PC-9 (cell line): ENCODE measurements at regions not wholly inside any gene's neighbourhood (a gene's known extent, or its start where the extent isn't known, plus 50 kb on each side); places are given as distances from the start of the nearest gene placed in this dataset.

Source experiments
- BruUV-seq: library from RNA; stranded (reverse); fragments of 400-500 nt; replicated peaks from 2 replicates; lab custom pipeline; 2021; lab: Mats Ljungman, UMichigan
- CTCF ChIA-PET: fragments of 300-600 bp; sonication (Branson Sonifier 250); formaldehyde crosslinking; loops from one replicate; lab custom pipeline; 2022; ENCODE audit warnings: antibody characterized with exemption; lab: Charles Lee
- POLR2A ChIA-PET: fragments of 300-600 bp; sonication (Branson Sonifier 250); formaldehyde crosslinking; loops from one replicate; lab custom pipeline; 2022; ENCODE audit warnings: antibody characterized with exemption; ENCODE audit not compliant: unreplicated experiment; lab: Charles Lee
- DNase-seq, 2 experiments: peaks; one replicate each; pipeline versions ENCODE4 v3.0.0 to v3.0.0-alpha.2; 2015 to 2022; ENCODE audit warnings: mixed read lengths in 1 of 2
- H2AFZ ChIP-seq: fragments of 200-600 bp; sonication (generic); 2 replicates; pipeline ENCODE4 v1.8.1; 2017; ENCODE audit warnings: antibody characterized with exemption
- H3F3A ChIP-seq: fragments of 200-600 bp; sonication (generic); 2 replicates; pipeline ENCODE4 v1.8.1; 2017; ENCODE audit warnings: antibody characterized with exemption, mild to moderate bottlenecking, low read depth; ENCODE audit not compliant: insufficient read depth
- H3K27ac ChIP-seq: fragments of 200-600 bp; sonication (generic); 2 replicates; pipeline ENCODE4 v1.6.1; 2016; ENCODE audit warnings: mixed run types
- H3K27me3 ChIP-seq: fragments of 200-600 bp; sonication (generic); 2 replicates; pipeline ENCODE4 v1.6.1; 2016; ENCODE audit warnings: low read depth, mixed run types; ENCODE audit not compliant: insufficient read depth
- H3K36me3 ChIP-seq: fragments of 200-600 bp; sonication (generic); 2 replicates; pipeline ENCODE4 v1.6.1; 2016; ENCODE audit warnings: low read depth, mixed run types
- H3K4me1 ChIP-seq: fragments of 200-600 bp; sonication (generic); replicated peaks from 2 replicates; pipeline ENCODE4 v1.6.1; 2016; ENCODE audit warnings: mixed run types; ENCODE audit not compliant: insufficient read depth
- H3K4me2 ChIP-seq: fragments of 200-600 bp; sonication (generic); 2 replicates; pipeline ENCODE4 v1.6.1; 2017; ENCODE audit warnings: mixed run types
- H3K4me3 ChIP-seq: fragments of 200-600 bp; sonication (generic); 2 replicates; pipeline ENCODE4 v1.6.1; 2016; ENCODE audit warnings: mixed run types
- H3K79me2 ChIP-seq: fragments of 200-600 bp; sonication (generic); 2 replicates; pipeline ENCODE4 v1.6.1; 2017; ENCODE audit warnings: low read depth, mixed run types
- H3K9me2 ChIP-seq: fragments of 200-600 bp; sonication (generic); 2 replicates; pipeline ENCODE4 v1.8.1; 2017; ENCODE audit warnings: mild to moderate bottlenecking; ENCODE audit not compliant: insufficient read depth
- H3K9me3 ChIP-seq: fragments of 200-600 bp; sonication (generic); 2 replicates; pipeline ENCODE4 v1.8.1; 2016; ENCODE audit warnings: low read depth; ENCODE audit not compliant: insufficient read depth
- H4K20me1 ChIP-seq: fragments of 200-600 bp; sonication (generic); 2 replicates; pipeline ENCODE4 v1.8.1; 2017; ENCODE audit not compliant: insufficient read depth
- EZH2 ChIP-seq: fragments of 200-600 bp; sonication (generic); IDR thresholded peaks from 2 replicates; pipeline ENCODE4 v1.8.0; 2017; ENCODE audit warnings: antibody characterized with exemption, low read depth
- intact Hi-C: fragments of 100-400 bp; cut with micrococcal nuclease; formaldehyde crosslinking; loops from one replicate; pipeline ENCODE4 v1.10.0; 2022; ENCODE audit not compliant: unreplicated experiment
- TF ChIP-seq, protein P1 (sequence below): fragments of 200-600 bp; sonication (generic); conservative IDR thresholded peaks from 2 replicates; pipeline ENCODE4 v1.6.1; 2017; ENCODE audit warnings: mixed run types, antibody characterized with exemption, mild to moderate bottlenecking, moderate library complexity

DNA sequence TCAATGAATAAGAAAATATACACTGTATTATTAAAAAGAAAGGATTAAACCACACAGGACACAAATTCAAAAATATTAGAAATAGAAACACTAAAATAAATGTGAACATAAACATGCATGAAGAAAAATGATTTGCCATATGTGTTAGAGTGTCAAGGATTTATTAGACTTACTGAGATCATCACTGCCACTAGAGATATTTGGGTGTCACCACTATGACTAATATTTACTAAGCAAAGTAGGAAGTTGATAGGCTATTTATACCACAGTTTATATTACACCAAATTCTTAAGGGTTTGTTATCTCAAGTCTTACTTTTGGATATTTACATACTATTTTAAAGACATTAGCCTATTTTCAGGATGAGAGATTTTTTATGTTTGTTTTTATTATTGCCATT is 575.0 kb upstream of the SGO1 start:
- Histone ChIP-seq H3K4me2 (no peak overlapping the region), H3K79me2 (no peaks in the 10 kb centered on the region), H3K4me3 (no peak overlapping the region), H3K9me3 (no peaks in the 10 kb centered on the region), H3K4me1 (no peaks in the 10 kb centered on the region), H4K20me1 (no peaks in the 10 kb centered on the region), H3K27me3 (no peaks in the 10 kb centered on the region), H3K36me3 (no peaks in the 10 kb centered on the region), H3K9me2 (no peaks in the 10 kb centered on the region), H3F3A (no peaks in the 10 kb centered on the region), H2AFZ (no peak overlapping the region), H3K27ac (no peak overlapping the region)
- no peak for TF ChIP-seq EZH2
- TF ChIP-seq, protein P1, sequence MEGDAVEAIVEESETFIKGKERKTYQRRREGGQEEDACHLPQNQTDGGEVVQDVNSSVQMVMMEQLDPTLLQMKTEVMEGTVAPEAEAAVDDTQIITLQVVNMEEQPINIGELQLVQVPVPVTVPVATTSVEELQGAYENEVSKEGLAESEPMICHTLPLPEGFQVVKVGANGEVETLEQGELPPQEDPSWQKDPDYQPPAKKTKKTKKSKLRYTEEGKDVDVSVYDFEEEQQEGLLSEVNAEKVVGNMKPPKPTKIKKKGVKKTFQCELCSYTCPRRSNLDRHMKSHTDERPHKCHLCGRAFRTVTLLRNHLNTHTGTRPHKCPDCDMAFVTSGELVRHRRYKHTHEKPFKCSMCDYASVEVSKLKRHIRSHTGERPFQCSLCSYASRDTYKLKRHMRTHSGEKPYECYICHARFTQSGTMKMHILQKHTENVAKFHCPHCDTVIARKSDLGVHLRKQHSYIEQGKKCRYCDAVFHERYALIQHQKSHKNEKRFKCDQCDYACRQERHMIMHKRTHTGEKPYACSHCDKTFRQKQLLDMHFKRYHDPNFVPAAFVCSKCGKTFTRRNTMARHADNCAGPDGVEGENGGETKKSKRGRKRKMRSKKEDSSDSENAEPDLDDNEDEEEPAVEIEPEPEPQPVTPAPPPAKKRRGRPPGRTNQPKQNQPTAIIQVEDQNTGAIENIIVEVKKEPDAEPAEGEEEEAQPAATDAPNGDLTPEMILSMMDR = no peak
- ChIA-PET CTCF (no interaction called here), POLR2A (no interaction called here)
- intact Hi-C loops = no loop called here
- DNase-seq = no peak
- BruUV-seq = no TSS peak

- no peaks in the 10 kb centered on the region for H3K9me3 ChIP-seq
- H3K79me2 ChIP-seq = no peaks in the 10 kb centered on the region
- intact Hi-C loops = no loop called here
- H4K20me1 ChIP-seq = no peaks in the 10 kb centered on the region
- H3K4me2 ChIP-seq = no peak overlapping the region
- ChIA-PET POLR2A (no interaction called here), CTCF (no interaction called here)
- no peaks in the 10 kb centered on the region for H3K36me3 ChIP-seq
- H2AFZ ChIP-seq = no peak overlapping the region
- H3K9me2 ChIP-seq = no peaks in the 10 kb centered on the region
- H3K27ac ChIP-seq = no peak overlapping the region
- BruUV-seq = no TSS peak
- no peak for DNase-seq
- TF ChIP-seq, protein P1 = no peak
- TF ChIP-seq EZH2 = no peak
- H3K4me1 ChIP-seq = no peaks in the 10 kb centered on the region
- no peak overlapping the region for H3K4me3 ChIP-seq
- no peaks in the 10 kb centered on the region for H3F3A ChIP-seq
- no peaks in the 10 kb centered on the region for H3K27me3 ChIP-seq
Measured at GRCh38 chr3:20752416-20752815, 566.4 kb upstream of the SGO1 start.

DNA sequence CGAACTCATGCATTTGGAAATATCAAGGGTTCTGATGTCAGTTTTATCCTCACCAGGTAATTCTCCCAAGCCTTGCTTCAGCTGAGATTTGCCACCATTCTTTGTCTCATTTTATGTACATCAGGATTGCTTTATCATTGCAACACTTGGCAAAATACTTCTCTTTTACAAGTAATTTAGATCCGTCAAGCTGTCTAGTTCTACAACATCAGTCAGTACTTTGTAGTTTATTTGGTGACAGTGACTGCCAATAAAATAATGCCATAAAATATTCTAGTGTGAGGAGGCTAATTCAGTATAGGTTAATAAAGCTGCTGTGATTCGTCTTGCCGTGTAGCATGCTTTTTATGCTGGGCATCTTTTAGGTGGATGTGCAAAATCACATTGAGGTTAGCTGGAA is 565.3 kb upstream of the SGO1 start:
- intact Hi-C loops = no loop called here
- Histone ChIP-seq H3K4me1 (no peaks in the 10 kb centered on the region), H3K4me3 (no peak overlapping the region), H3K9me3 (no peaks in the 10 kb centered on the region), H3K27ac (no peak overlapping the region), H3K27me3 (no peaks in the 10 kb centered on the region), H3K9me2 (no peaks in the 10 kb centered on the region), H3K36me3 (no peaks in the 10 kb centered on the region), H3F3A (no peaks in the 10 kb centered on the region), H4K20me1 (no peaks in the 10 kb centered on the region), H2AFZ (no peak overlapping the region), H3K4me2 (no peak overlapping the region), H3K79me2 (no peaks in the 10 kb centered on the region)
- BruUV-seq = no TSS peak
- ChIA-PET CTCF (no interaction called here), POLR2A (no interaction called here)
- TF ChIP-seq, protein P1 = no peak
- TF ChIP-seq EZH2 = no peak
- DNase-seq = no peak
